HT-29 (cell line): ENCODE measurements at regions not wholly inside any gene's neighbourhood (a gene's known extent, or its start where the extent isn't known, plus 50 kb on each side); places are given as distances from the start of the nearest gene placed in this dataset. TPM values are rescaled to one million over a fixed set of nuclear protein-coding genes. Genes with fewer than 3 reads are reported as not detected.
A peak's percentile ranks its signal among the peaks of the same experiment; 100 is the strongest.

Experiments used
- DNase-seq: peaks from one replicate; pipeline ENCODE4 v3.0.0-alpha.2; 2015; ENCODE audit warnings: low spot score
- small RNA-seq: library from RNA; depleted of rRNA; stranded (forward); fragments of <200 nt; gene quantifications from one replicate; pipeline ENCODE3, GENCODE V24; 2014

DNA sequence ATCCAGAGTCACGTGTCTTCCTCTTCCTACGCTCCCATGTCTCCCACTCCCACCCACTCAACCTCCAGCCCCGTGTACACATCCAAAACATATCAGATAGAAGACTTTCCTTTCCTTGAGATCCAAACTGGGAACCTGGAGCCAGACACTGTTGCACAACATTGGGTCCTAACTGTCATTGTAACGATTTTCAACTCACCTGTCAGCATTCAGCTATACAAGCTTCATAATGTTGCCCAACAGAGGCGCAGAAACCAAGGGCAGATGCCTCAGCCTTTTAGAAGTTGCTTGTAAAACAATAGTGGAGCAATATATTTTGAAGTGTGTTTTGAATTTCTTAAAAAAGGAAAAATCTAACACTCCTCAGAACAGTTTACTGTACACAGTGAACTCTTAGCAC lies 84.9 kb upstream of the GLIS3 start:
- DNase-seq, result no peak

- peak; percentile 62 for DNase-seq
Measured at GRCh38 chr9:4382722-4383317, 83.0 kb upstream of the GLIS3 start.

DNA sequence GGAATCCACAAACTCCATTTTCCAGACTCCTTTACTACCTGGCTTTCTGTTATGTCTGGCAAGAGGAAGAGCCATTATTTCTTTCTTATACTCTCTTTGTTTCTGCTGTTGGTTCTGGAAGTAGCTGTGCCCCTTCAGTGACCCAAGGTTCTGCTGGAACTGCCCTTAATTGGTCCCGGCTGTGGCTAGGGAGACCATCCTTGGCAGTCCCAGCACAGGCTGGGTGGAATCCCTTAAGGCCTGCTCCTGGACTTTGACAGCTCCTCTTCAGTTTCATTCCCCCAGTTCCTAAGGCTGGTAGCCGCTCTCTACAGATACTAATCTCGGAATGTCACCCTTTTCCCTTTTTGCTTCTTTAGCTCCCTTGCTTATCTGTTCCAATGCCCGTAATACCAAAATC lies 81.9 kb upstream of the GLIS3 start:
- no peak for DNase-seq

- DNase-seq, result no peak
Measured at GRCh38 chr9:4380406-4380805, 80.5 kb upstream of the GLIS3 start.

- peak; percentile 38 for DNase-seq
Measured at GRCh38 chr9:4375424-4376200, 75.7 kb upstream of the GLIS3 start.

DNA sequence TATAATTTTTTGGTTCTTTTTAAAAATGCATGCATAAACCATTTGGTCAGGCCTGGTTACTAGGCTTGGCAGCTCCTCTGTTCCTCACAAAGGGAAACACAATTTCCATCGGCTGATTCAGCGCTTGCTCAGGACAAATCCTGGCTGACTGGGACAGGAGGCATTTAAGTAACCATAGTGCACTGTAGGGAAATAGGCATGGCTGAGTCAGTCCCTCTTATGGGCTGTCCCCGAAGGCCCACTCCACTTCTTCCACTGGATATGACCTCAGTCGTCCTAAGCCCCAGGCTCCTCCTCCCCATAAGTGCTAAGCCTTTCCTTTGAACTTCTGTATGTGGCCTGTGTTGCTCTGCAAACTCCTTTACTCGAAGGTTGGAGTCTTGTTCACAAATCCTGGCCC lies 71.2 kb upstream of the GLIS3 start:
- no peak for DNase-seq

DNA sequence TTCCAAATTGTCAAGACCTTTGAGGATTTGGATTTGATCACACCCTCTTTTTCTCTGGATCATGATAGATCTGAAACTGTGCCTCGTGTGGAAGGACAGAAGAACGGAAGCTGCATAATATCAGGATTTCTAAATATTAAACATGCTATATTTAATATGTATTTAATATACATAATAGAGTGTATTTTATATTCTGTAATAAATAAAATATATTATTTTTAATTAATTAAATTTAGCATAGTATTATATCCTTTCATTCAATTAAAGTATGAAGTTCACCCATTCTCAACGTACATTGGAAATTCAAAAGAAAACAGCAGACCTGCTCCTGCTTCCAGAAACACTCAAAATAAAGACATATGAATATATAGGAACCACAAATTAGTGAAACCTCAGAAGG lies 70.6 kb upstream of the GLIS3 start:
- no peak for DNase-seq

DNA sequence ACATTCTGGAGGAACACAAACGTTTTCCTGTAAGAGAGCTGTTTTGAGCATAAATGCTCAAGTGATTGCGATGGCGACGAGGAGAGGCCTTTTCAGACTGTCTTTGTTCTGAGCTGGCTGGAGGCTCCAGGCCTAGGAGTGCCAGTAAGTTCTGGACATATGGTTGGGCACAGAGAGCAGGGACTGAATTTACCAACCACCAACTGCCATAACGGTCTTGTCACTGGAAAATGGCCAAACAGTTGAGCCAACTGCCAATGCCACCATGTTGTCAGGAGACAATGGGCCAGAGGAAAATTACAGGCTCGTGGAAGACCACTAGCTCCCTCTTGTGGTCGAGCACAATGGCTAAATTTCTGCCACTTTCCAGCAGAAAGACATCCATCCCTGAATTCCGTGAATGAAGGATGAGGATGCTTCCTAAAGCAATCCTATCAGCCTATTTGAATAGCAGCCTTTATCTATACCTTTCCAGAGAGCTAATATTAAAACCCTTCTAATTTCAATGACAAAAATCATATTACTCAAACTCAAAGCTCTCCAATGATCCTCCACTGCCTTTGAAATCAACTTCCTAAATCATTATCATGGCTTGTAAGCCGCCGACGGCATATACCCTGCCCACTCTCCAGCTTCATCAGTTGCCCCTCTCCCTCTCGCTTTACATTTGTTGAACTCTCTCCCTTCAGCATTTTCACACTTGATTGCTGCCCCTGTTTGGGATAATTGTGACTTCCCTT lies 66.9 kb upstream of the GLIS3 start:
- DNase-seq, result peak; percentile 71

GRCh38 chr9:4365055-4365454 lies 65.2 kb upstream of the GLIS3 start:
- DNase-seq, result no peak

DNA sequence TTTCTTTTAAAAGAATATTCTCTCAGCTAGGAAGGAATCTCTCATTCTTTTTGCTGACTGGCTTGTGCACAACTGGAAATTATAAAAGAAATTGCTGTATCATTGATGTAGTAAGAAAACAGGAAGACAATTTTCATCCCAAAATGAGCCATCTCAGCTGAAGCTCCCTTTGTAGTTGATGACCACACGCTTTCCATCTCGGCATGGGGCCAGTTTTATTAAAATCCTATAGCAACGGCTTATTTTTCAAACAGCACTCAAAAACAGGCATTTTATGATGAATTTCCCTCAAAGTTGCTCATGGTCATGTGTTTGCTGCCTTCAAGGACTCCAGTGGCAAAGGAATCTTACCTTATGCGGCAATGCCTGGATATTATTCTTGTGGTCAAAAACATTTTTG lies 62.4 kb upstream of the GLIS3 start:
- DNase-seq, result no peak

DNA sequence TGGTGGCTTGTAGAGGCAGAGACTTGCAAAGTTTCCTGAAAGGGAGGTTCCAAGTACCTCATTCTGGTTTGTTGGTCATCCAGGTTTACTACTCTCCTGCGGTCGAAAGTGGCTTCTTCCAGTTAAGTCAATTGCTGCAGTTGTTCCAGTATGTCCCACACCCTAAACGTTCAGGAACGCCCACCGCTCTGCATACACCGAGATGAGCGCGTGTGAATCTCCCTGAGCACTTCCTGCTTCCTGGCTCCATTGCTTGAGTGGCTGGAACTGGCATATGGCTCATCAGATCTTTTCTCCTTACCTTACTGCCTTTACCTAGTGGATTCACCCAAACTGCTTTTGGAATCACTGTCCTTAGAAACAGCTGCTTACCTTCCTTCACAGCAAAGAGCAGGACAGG lies 59.1 kb upstream of the GLIS3 start:
- no peak for DNase-seq

GRCh38 chr9:4357929-4358328 lies 58.1 kb upstream of the GLIS3 start:
- no peak for DNase-seq

DNA sequence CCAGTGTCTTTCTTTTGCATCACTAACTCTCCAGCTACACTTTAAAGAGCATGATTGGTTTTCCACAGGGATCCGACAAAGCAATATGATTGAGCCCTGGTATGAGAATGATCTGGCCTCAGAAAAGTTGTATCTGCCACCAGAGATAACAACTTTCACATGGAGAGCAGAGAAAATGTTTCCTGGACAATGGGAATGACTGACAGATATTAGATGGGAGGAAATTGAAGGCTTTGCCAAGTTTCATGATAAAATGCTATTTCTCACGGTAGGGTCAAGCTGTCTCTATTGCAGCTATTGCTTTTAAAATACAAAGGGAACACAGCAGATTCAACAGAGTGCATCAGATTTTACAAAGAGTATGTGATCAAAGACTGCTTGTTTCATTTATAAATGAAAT lies 56.4 kb upstream of the GLIS3 start:
- no peak for DNase-seq

DNA sequence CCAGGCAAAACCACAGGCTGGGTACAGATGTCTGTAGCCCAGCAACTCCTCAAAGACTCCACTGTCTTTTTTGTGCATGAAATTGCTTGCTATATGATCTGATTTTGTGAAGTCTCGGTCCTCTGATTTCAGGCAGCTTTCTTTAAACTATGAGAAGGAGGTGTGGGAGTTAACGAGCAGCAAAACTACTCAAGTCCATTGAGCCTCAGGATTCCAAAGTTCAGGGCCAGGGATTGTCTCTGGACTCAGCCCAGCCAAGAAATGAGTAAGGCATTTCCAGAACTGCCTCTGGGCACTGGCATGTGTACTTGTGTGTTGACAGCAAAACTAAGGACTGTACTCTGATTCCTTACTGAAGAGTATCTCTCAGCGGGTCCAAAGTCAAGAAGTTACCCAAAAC lies 53.4 kb upstream of the GLIS3 start:
- DNase-seq, result no peak

- DNase-seq, result no peak
Measured at GRCh38 chr9:4349816-4350418, 50.0 kb upstream of the GLIS3 start.

Small RNAs in the stretch of these regions (small RNA-seq; reads per million reads assigned to genes)
- not detected for gene RNU6-694P
